Hepatocyte (in vitro differentiated cells): ENCODE measurements at regions not wholly inside any gene's neighbourhood (a gene's known extent, or its start where the extent isn't known, plus 50 kb on each side); places are given as distances from the start of the nearest gene placed in this dataset.

Source experiments
- DNase-seq: peaks from one replicate; pipeline ENCODE4 v3.0.0-alpha.2; 2016; ENCODE audit warnings: low spot score
- H2AFZ ChIP-seq: fragments of 200-600 bp; sonication (generic); 2 replicates; pipeline ENCODE4 v1.6.0; 2016; ENCODE audit warnings: antibody characterized with exemption, mild to moderate bottlenecking
- H3K27ac ChIP-seq: fragments of 200-600 bp; sonication (generic); 2 replicates; pipeline ENCODE4 v1.5.1; 2016; ENCODE audit warnings: mild to moderate bottlenecking
- H3K27me3 ChIP-seq: fragments of 200-600 bp; sonication (generic); 2 replicates; pipeline ENCODE4 v1.6.1; 2016
- H3K36me3 ChIP-seq: fragments of 200-600 bp; sonication (generic); replicated peaks from 2 replicates; pipeline ENCODE4 v1.5.1; 2016; ENCODE audit warnings: low read depth; ENCODE audit not compliant: insufficient read depth
- H3K4me1 ChIP-seq: fragments of 200-600 bp; sonication (generic); 2 replicates; pipeline ENCODE4 v1.5.1; 2016; ENCODE audit warnings: mild to moderate bottlenecking, moderate library complexity; ENCODE audit not compliant: insufficient read depth
- H3K4me2 ChIP-seq: fragments of 200-600 bp; sonication (generic); 2 replicates; pipeline ENCODE4 v1.6.0; 2016
- H3K4me3 ChIP-seq: fragments of 200-600 bp; sonication (generic); 2 replicates; pipeline ENCODE4 v1.5.1; 2016; ENCODE audit warnings: mild to moderate bottlenecking
- H3K79me2 ChIP-seq: fragments of 200-600 bp; sonication (generic); 2 replicates; pipeline ENCODE4 v1.6.0; 2017; ENCODE audit warnings: mild to moderate bottlenecking
- H3K9me2 ChIP-seq: fragments of 200-600 bp; sonication (generic); replicated peaks from 2 replicates; pipeline ENCODE4 v1.6.0; 2017; ENCODE audit warnings: mild to moderate bottlenecking; ENCODE audit not compliant: insufficient read depth
- H3K9me3 ChIP-seq: fragments of 200-600 bp; sonication (generic); 2 replicates; pipeline ENCODE4 v1.5.1; 2016; ENCODE audit warnings: low read depth, mild to moderate bottlenecking
- H4K20me1 ChIP-seq: fragments of 200-600 bp; sonication (generic); 2 replicates; pipeline ENCODE4 v1.6.0; 2016; ENCODE audit warnings: mild to moderate bottlenecking; ENCODE audit not compliant: insufficient read depth, poor library complexity, severe bottlenecking
- EZH2 ChIP-seq: fragments of 200-600 bp; sonication (generic); IDR thresholded peaks from 2 replicates; pipeline ENCODE4 v1.6.1; 2016; ENCODE audit warnings: antibody characterized with exemption, mild to moderate bottlenecking, borderline replicate concordance
- EZH2phosphoT487 ChIP-seq: fragments of 200-600 bp; sonication (generic); IDR thresholded peaks from one replicate; pipeline ENCODE4 v1.6.1; 2018; ENCODE audit warnings: antibody characterized with exemption, mild to moderate bottlenecking, low read depth, moderate library complexity; ENCODE audit not compliant: unreplicated experiment, severe bottlenecking
- WGBS: methylation state at CpG from one replicate; pipeline ENCODE4 v1.1.6; 2016; ENCODE audit warnings: low lambda C conversion rate; ENCODE audit errors: missing lambda C conversion rate; 5-methylcytosine and 5-hydroxymethylcytosine counted together
- TF ChIP-seq, protein P1 (sequence below): fragments of 200-600 bp; sonication (generic); IDR thresholded peaks from 2 replicates; pipeline ENCODE4 v1.5.1; 2016; ENCODE audit warnings: antibody characterized with exemption, mild to moderate bottlenecking; ENCODE audit not compliant: poor library complexity

DNA sequence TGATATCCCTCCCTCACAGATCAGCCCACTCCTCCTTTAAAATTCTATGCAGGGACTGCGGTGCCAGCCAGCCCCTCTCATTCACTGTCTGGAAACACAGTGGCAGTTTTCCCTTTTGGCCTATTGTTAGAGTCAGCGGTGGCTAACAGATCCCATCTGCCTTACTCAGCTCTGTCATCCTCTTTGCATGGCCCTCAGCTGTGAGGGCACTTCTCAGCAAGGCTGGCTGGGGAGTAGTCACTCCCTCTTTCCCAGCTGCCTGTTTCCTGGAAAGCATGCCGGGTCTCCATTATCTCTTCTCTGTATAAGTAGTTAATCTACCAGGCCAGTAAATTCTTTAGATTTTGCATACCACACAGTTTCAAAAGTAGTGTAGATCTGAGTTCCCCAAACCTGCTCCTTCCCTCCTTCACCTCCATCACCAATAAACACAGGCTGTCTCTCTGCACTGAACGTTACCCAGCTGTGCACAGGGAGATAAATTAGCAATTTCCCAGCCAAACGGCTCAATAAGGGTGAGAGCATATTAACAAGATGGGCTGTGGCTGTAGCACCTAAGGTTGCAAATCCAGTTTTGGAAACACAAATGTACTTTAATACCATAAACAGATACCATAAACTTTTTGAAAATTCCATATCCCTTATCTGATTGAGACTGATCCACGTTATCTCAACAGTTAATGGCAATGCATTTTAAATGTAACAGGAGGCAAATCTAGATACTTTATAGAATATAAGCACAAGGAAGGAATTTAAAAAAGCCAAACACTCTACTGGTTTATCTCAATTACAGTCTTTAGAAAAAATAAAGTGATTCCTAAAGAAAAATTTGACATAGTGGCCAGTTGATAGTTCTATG lies 229.3 kb downstream of the ANKRD50 start:
- peak overlapping the region; percentile 17 for H3K27ac ChIP-seq
- no peaks in the 10 kb centered on the region for H3K9me3 ChIP-seq
- H3K4me2 ChIP-seq, result peak overlapping the region; percentile 49
- WGBS, result 14% methylated on average over 6 of the region's 6 CpGs
- no peaks in the 10 kb centered on the region for H3K27me3 ChIP-seq
- no peaks in the 10 kb centered on the region for H4K20me1 ChIP-seq
- no peak overlapping the region for H3K4me3 ChIP-seq
- no peaks in the 10 kb centered on the region for H3K36me3 ChIP-seq
- no peak overlapping the region for H2AFZ ChIP-seq
- TF ChIP-seq, protein P1, sequence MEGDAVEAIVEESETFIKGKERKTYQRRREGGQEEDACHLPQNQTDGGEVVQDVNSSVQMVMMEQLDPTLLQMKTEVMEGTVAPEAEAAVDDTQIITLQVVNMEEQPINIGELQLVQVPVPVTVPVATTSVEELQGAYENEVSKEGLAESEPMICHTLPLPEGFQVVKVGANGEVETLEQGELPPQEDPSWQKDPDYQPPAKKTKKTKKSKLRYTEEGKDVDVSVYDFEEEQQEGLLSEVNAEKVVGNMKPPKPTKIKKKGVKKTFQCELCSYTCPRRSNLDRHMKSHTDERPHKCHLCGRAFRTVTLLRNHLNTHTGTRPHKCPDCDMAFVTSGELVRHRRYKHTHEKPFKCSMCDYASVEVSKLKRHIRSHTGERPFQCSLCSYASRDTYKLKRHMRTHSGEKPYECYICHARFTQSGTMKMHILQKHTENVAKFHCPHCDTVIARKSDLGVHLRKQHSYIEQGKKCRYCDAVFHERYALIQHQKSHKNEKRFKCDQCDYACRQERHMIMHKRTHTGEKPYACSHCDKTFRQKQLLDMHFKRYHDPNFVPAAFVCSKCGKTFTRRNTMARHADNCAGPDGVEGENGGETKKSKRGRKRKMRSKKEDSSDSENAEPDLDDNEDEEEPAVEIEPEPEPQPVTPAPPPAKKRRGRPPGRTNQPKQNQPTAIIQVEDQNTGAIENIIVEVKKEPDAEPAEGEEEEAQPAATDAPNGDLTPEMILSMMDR, result no peak
- no peak for TF ChIP-seq EZH2
- no peak for TF ChIP-seq EZH2phosphoT487
- H3K79me2 ChIP-seq, result no peaks in the 10 kb centered on the region
- peak; percentile 47 for DNase-seq
- H3K4me1 ChIP-seq, result peaks cover 21% of the 10 kb centered on the region
- H3K9me2 ChIP-seq, result no peaks in the 10 kb centered on the region

DNA sequence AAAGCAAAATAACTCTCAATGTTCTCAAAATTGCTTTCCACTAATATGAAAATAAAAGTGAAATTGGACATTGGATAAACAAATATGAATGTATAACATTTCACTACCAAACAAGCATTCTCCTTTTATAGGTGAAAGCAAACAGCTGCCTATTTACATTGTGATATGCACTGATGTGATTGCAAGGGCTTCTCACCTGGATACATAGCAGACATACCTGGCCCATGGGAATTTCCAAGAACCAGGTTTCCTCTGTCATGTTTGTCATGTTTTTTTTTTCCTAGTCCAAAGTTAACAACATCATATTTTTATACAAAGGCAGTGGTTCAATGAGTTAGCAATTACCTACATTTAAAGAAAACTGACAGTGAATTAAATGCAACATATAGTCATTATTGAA lies 228.5 kb downstream of the ANKRD50 start:
- H3K4me3 ChIP-seq, result no peak overlapping the region
- H3K79me2 ChIP-seq, result no peaks in the 10 kb centered on the region
- no peaks in the 10 kb centered on the region for H3K9me3 ChIP-seq
- no peak overlapping the region for H2AFZ ChIP-seq
- DNase-seq, result peak; percentile 21
- H3K27me3 ChIP-seq, result no peaks in the 10 kb centered on the region
- TF ChIP-seq EZH2 (no peak), EZH2phosphoT487 (no peak)
- TF ChIP-seq, protein P1, result no peak
- no peak overlapping the region for H3K27ac ChIP-seq
- H3K4me2 ChIP-seq, result peak overlapping the region; percentile 49
- H3K36me3 ChIP-seq, result no peaks in the 10 kb centered on the region
- peaks cover 21% of the 10 kb centered on the region for H3K4me1 ChIP-seq
- H3K9me2 ChIP-seq, result no peaks in the 10 kb centered on the region
- H4K20me1 ChIP-seq, result no peaks in the 10 kb centered on the region

DNA sequence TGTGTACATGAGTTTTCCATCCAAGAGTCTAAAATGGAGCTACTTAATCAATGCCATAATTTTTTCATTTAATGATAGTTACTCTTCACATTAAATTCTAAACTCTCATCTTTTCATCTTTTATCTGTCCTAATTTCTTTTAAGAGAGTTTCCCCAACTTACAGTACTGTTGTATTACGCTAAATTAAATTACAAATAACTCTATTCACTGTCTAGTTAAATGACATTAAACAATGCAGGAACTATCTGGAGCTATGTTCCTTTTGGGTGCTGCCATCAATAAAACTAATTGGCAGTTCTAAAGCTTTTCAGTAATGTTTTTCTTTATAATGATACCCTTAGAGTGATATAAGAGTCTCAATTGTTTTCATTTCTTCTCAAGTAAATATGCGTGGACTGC lies 227.6 kb downstream of the ANKRD50 start:
- H3K9me3 ChIP-seq, result no peaks in the 10 kb centered on the region
- no peaks in the 10 kb centered on the region for H3K79me2 ChIP-seq
- DNase-seq, result no peak
- H3K4me3 ChIP-seq, result no peak overlapping the region
- H3K4me2 ChIP-seq, result no peak overlapping the region
- H3K27ac ChIP-seq, result no peak overlapping the region
- no peaks in the 10 kb centered on the region for H3K9me2 ChIP-seq
- no peak for TF ChIP-seq EZH2
- TF ChIP-seq EZH2phosphoT487, result no peak
- 86% methylated on average over 2 of the region's 2 CpGs for WGBS
- no peaks in the 10 kb centered on the region for H3K27me3 ChIP-seq
- peaks cover 21% of the 10 kb centered on the region for H3K4me1 ChIP-seq
- H2AFZ ChIP-seq, result no peak overlapping the region
- H4K20me1 ChIP-seq, result no peaks in the 10 kb centered on the region
- H3K36me3 ChIP-seq, result no peaks in the 10 kb centered on the region

DNA sequence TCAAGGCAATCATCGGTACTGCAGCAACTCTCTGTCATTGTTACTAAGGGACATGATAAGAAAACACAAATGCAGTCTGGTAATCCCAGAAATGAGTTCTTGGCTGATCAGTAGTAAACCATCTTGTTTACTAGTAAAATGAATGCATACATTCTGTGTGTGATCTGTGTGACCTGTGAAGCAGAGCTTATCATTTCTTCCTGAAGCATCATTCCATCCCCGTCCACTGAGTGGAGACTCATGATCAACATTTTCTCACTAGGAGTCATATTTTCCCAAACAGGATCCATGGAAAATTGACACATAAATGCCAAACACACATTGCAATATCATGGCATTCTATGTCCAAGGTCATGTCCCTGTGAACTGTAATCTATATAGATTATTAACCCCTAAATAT lies 226.1 kb downstream of the ANKRD50 start:
- Histone ChIP-seq H4K20me1 (no peaks in the 10 kb centered on the region), H3K27ac (no peak overlapping the region), H2AFZ (no peak overlapping the region)

More for the DNA sequence above, 226.1 kb downstream of the ANKRD50 start:
- Histone ChIP-seq H3K36me3 (no peaks in the 10 kb centered on the region), H3K4me3 (no peak overlapping the region), H3K9me3 (no peaks in the 10 kb centered on the region), H3K4me1 (peaks cover 21% of the 10 kb centered on the region), H3K27me3 (no peaks in the 10 kb centered on the region), H3K9me2 (no peaks in the 10 kb centered on the region), H3K4me2 (no peak overlapping the region), H3K79me2 (no peaks in the 10 kb centered on the region)
- WGBS, result 95% methylated on average over 2 of the region's 2 CpGs
- no peak for TF ChIP-seq EZH2
- TF ChIP-seq, protein P1, result no peak
- no peak for TF ChIP-seq EZH2phosphoT487
- no peak for DNase-seq
